MCF 10A (cell line): ENCODE measurements at regions not wholly inside any gene's neighbourhood (a gene's known extent, or its start where the extent isn't known, plus 50 kb on each side); places are given as distances from the start of the nearest gene placed in this dataset.

Experiments
- BruUV-seq: library from RNA; stranded (reverse); fragments of 400-500 nt; replicated peaks from 2 replicates; lab custom pipeline; 2021; lab: Mats Ljungman, UMichigan
- CTCF ChIA-PET: fragments of 300-600 bp; sonication (Branson Sonifier 250); formaldehyde crosslinking; extraction: SDS; loops from one replicate; lab custom pipeline; 2021; ENCODE audit warnings: antibody characterized with exemption, inconsistent platforms; lab: Yijun Ruan, JAX
- POLR2A ChIA-PET: fragments of 300-600, 350-650 bp; sonication (Branson Sonifier 250); formaldehyde crosslinking; extraction: SDS; loops from one replicate; lab custom pipeline; 2020; ENCODE audit warnings: antibody characterized with exemption, inconsistent platforms; lab: Yijun Ruan, JAX
- DNase-seq: peaks from one replicate; pipeline ENCODE4 v3.0.0-alpha.2; 2018; ENCODE audit not compliant: unreplicated experiment
- H3K27ac Mint-ChIP-seq: one replicate; pipeline ENCODE4 v1.8.0; 2022; ENCODE audit warnings: mild to moderate bottlenecking, low read depth, mixed read lengths; ENCODE audit not compliant: unreplicated experiment
- H3K27me3 Mint-ChIP-seq: one replicate; pipeline ENCODE4 v1.8.0; 2022; ENCODE audit warnings: mixed read lengths; ENCODE audit not compliant: insufficient read depth, unreplicated experiment
- H3K36me3 Mint-ChIP-seq: one replicate; pipeline ENCODE4 v1.8.0; 2022; ENCODE audit warnings: mild to moderate bottlenecking, moderate library complexity, mixed read lengths; ENCODE audit not compliant: insufficient read depth, unreplicated experiment
- H3K4me1 Mint-ChIP-seq: one replicate; pipeline ENCODE4 v1.8.0; 2022; ENCODE audit warnings: mixed read lengths; ENCODE audit not compliant: insufficient read depth, unreplicated experiment
- H3K4me3 Mint-ChIP-seq: one replicate; pipeline ENCODE4 v1.8.0; 2022; ENCODE audit warnings: mild to moderate bottlenecking, moderate library complexity, mixed read lengths; ENCODE audit not compliant: unreplicated experiment
- H3K9me3 Mint-ChIP-seq: one replicate; pipeline ENCODE4 v1.8.0; 2022; ENCODE audit warnings: mixed read lengths; ENCODE audit not compliant: unreplicated experiment
- CTCF ChIP-seq: fragments of 200-600 bp; IDR thresholded peaks from one replicate; pipeline ENCODE4 v1.8.0; 2022; ENCODE audit warnings: antibody characterized with exemption, mild to moderate bottlenecking; ENCODE audit not compliant: unreplicated experiment
- intact Hi-C: fragments of 100-400 bp; cut with micrococcal nuclease; formaldehyde crosslinking; loops from 2 replicates; pipeline ENCODE4 v1.14.1; 2022

GRCh38 chr6:110558575-110558974, 82.2 kb upstream of the SLC22A16 start:
- no peak overlapping the region for H3K4me3 Mint-ChIP-seq
- no peaks in the 10 kb centered on the region for H3K4me1 Mint-ChIP-seq
- CTCF ChIA-PET, result no interaction called here
- POLR2A ChIA-PET, result no interaction called here
- H3K27me3 Mint-ChIP-seq, result no peaks in the 10 kb centered on the region
- H3K27ac Mint-ChIP-seq, result no peak overlapping the region
- intact Hi-C loops, result no loop called here
- no peaks in the 10 kb centered on the region for H3K36me3 Mint-ChIP-seq
- BruUV-seq, result no TSS peak
- DNase-seq, result no peak
- no peak for TF ChIP-seq CTCF
- no peaks in the 10 kb centered on the region for H3K9me3 Mint-ChIP-seq

GRCh38 chr6:110557199-110557598, 80.8 kb upstream of the SLC22A16 start:
- no peak for TF ChIP-seq CTCF
- no peak overlapping the region for H3K4me3 Mint-ChIP-seq
- no peak for DNase-seq
- BruUV-seq, result no TSS peak
- no peak overlapping the region for H3K27ac Mint-ChIP-seq
- CTCF ChIA-PET, result interaction anchor here (0.8 kb wide), 1 partner anchor 9 kb away, joined by 3 read pairs; no protein-coding TSS in a partner anchor
- POLR2A ChIA-PET, result no interaction called here
- intact Hi-C loops, result no loop called here
- H3K36me3 Mint-ChIP-seq, result no peaks in the 10 kb centered on the region
- no peaks in the 10 kb centered on the region for H3K27me3 Mint-ChIP-seq
- no peaks in the 10 kb centered on the region for H3K9me3 Mint-ChIP-seq
- no peaks in the 10 kb centered on the region for H3K4me1 Mint-ChIP-seq

GRCh38 chr6:110556317-110557110, 80.1 kb upstream of the SLC22A16 start:
- Mint-ChIP-seq H3K27me3 (no peaks in the 10 kb centered on the region), H3K27ac (no peak overlapping the region), H3K4me1 (no peaks in the 10 kb centered on the region), H3K36me3 (no peaks in the 10 kb centered on the region), H3K9me3 (no peaks in the 10 kb centered on the region), H3K4me3 (no peak overlapping the region)
- ChIA-PET CTCF (no interaction called here), POLR2A (interaction anchor here (0.5 to 0.6 kb wide), 2 partner anchors 8 to 649 kb away, joined by 3 read pairs; no protein-coding TSS in a partner anchor)
- DNase-seq, result no peak
- TF ChIP-seq CTCF, result no peak
- BruUV-seq, result no TSS peak
- intact Hi-C loops, result no loop called here

GRCh38 chr6:110554966-110555460, 78.6 kb upstream of the SLC22A16 start:
- Mint-ChIP-seq H3K4me3 (no peak overlapping the region), H3K36me3 (no peaks in the 10 kb centered on the region), H3K27me3 (no peaks in the 10 kb centered on the region), H3K4me1 (no peaks in the 10 kb centered on the region), H3K27ac (no peak overlapping the region), H3K9me3 (no peaks in the 10 kb centered on the region)
- TF ChIP-seq CTCF, result no peak
- intact Hi-C loops, result no loop called here
- no TSS peak for BruUV-seq
- POLR2A ChIA-PET, result no interaction called here
- CTCF ChIA-PET, result interaction anchor here (1.2 kb wide), 1 partner anchor 28 kb away, joined by 3 read pairs; no protein-coding TSS in a partner anchor
- DNase-seq, result no peak
